ENCODE measurements at regions not wholly inside any gene's neighbourhood (a gene's known extent, or its start where the extent isn't known, plus 50 kb on each side); places are given as distances from the start of the nearest gene placed in this dataset.

- no peak for ATAC-seq
- Histone ChIP-seq H3K4me1 (ENCODE audit: control insufficient read depth, insufficient read depth, low read length) (no peaks in the 10 kb centered on the region), H3K27ac (ENCODE audit: low read length) (no peak overlapping the region), H3K4me3 (ENCODE audit: low read depth in 2 of 2, low read length in 2 of 2) (no peak overlapping the region), H3K27me3 (ENCODE audit: control insufficient read depth, insufficient read depth, low read length) (no peaks in the 10 kb centered on the region), H3K36me3 (ENCODE audit: control insufficient read depth, insufficient read depth, low read length) (no peaks in the 10 kb centered on the region), H3K9me3 (ENCODE audit: control insufficient read depth, insufficient read depth, low read depth, low read length) (no peaks in the 10 kb centered on the region)
- no peak for DNase-seq (ENCODE audit: low read depth, low spot score)
- TF ChIP-seq TCF7L2 (IDR thresholded peaks at IDR 0.05; ENCODE audit: low read depth, low read length) (no peak), SIN3A (IDR thresholded peaks at IDR 0.05; ENCODE audit: borderline replicate concordance, insufficient read depth, low read depth, low read length) (no peak), POLR2AphosphoS5 (IDR thresholded peaks at IDR 0.05; ENCODE audit: low read depth, low read length) (no peak)
- TF ChIP-seq, protein P1, sequence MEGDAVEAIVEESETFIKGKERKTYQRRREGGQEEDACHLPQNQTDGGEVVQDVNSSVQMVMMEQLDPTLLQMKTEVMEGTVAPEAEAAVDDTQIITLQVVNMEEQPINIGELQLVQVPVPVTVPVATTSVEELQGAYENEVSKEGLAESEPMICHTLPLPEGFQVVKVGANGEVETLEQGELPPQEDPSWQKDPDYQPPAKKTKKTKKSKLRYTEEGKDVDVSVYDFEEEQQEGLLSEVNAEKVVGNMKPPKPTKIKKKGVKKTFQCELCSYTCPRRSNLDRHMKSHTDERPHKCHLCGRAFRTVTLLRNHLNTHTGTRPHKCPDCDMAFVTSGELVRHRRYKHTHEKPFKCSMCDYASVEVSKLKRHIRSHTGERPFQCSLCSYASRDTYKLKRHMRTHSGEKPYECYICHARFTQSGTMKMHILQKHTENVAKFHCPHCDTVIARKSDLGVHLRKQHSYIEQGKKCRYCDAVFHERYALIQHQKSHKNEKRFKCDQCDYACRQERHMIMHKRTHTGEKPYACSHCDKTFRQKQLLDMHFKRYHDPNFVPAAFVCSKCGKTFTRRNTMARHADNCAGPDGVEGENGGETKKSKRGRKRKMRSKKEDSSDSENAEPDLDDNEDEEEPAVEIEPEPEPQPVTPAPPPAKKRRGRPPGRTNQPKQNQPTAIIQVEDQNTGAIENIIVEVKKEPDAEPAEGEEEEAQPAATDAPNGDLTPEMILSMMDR (IDR thresholded peaks at IDR 0.05) = no peak
- TF ChIP-seq, protein P2, sequence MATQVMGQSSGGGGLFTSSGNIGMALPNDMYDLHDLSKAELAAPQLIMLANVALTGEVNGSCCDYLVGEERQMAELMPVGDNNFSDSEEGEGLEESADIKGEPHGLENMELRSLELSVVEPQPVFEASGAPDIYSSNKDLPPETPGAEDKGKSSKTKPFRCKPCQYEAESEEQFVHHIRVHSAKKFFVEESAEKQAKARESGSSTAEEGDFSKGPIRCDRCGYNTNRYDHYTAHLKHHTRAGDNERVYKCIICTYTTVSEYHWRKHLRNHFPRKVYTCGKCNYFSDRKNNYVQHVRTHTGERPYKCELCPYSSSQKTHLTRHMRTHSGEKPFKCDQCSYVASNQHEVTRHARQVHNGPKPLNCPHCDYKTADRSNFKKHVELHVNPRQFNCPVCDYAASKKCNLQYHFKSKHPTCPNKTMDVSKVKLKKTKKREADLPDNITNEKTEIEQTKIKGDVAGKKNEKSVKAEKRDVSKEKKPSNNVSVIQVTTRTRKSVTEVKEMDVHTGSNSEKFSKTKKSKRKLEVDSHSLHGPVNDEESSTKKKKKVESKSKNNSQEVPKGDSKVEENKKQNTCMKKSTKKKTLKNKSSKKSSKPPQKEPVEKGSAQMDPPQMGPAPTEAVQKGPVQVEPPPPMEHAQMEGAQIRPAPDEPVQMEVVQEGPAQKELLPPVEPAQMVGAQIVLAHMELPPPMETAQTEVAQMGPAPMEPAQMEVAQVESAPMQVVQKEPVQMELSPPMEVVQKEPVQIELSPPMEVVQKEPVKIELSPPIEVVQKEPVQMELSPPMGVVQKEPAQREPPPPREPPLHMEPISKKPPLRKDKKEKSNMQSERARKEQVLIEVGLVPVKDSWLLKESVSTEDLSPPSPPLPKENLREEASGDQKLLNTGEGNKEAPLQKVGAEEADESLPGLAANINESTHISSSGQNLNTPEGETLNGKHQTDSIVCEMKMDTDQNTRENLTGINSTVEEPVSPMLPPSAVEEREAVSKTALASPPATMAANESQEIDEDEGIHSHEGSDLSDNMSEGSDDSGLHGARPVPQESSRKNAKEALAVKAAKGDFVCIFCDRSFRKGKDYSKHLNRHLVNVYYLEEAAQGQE (IDR thresholded peaks at IDR 0.05; ENCODE audit: insufficient read depth in 1 of 2, low read depth in 2 of 2, low read length in 1 of 2) = no peak
- intact Hi-C loops (cut with micrococcal nuclease; ENCODE audit: unreplicated experiment) (no loop called here), in situ Hi-C loops (cut with HindIII; ENCODE audit: low pct_unique_long_range_greater_than_20kb, low sequenced_read_pairs) (no loop called here)
- ChIA-PET CTCF (no interaction called here), POLR2A (no interaction called here)
- BruUV-seq (replicated peaks) = no TSS peak
Observed at GRCh38 chr4:137427411-137427810, 104.9 kb downstream of the PCDH18 start.

- no peak for ATAC-seq
- CTCF ChIA-PET = no interaction called here
Observed at GRCh38 chr4:137425281-137425680, 107.0 kb downstream of the PCDH18 start.

More at GRCh38 chr4:137425281-137425680, 107.0 kb downstream of the PCDH18 start:
- H3K9me3 ChIP-seq (ENCODE audit: control insufficient read depth, insufficient read depth, low read depth, low read length) = no peaks in the 10 kb centered on the region
- TF ChIP-seq TCF7L2 (IDR thresholded peaks at IDR 0.05; ENCODE audit: low read depth, low read length) = no peak
- no peak for TF ChIP-seq SIN3A (IDR thresholded peaks at IDR 0.05; ENCODE audit: borderline replicate concordance, insufficient read depth, low read depth, low read length)
- TF ChIP-seq, protein P1 (IDR thresholded peaks at IDR 0.05) = no peak
- no peak for TF ChIP-seq POLR2AphosphoS5 (IDR thresholded peaks at IDR 0.05; ENCODE audit: low read depth, low read length)
- TF ChIP-seq, protein P2 (IDR thresholded peaks at IDR 0.05; ENCODE audit: insufficient read depth in 1 of 2, low read depth in 2 of 2, low read length in 1 of 2) = no peak
- H3K36me3 ChIP-seq (ENCODE audit: control insufficient read depth, insufficient read depth, low read length) = no peaks in the 10 kb centered on the region
- POLR2A ChIA-PET = no interaction called here
- H3K4me1 ChIP-seq (ENCODE audit: control insufficient read depth, insufficient read depth, low read length) = no peaks in the 10 kb centered on the region
- intact Hi-C loops (cut with micrococcal nuclease; ENCODE audit: unreplicated experiment) (no loop called here), in situ Hi-C loops (cut with HindIII; ENCODE audit: low pct_unique_long_range_greater_than_20kb, low sequenced_read_pairs) (no loop called here)
- no peak overlapping the region for H3K27ac ChIP-seq (ENCODE audit: low read length)
- H3K27me3 ChIP-seq (ENCODE audit: control insufficient read depth, insufficient read depth, low read length) = no peaks in the 10 kb centered on the region
- no TSS peak for BruUV-seq (replicated peaks)
- no peak overlapping the region for H3K4me3 ChIP-seq (ENCODE audit: low read depth in 2 of 2, low read length in 2 of 2)
- no peak for DNase-seq (ENCODE audit: low read depth, low spot score)

All from Panc1 (cell line).